Dedifferentiated amniotic fluid mesenchymal stem cell (primary cell): ENCODE measurements at regions not wholly inside any gene's neighbourhood (a gene's known extent, or its start where the extent isn't known, plus 50 kb on each side); places are given as distances from the start of the nearest gene placed in this dataset.
"Not testable (repeated sequence)": the region's sequence is repeated elsewhere in the genome, so short reads cannot be mapped to it uniquely, and the experiment has no call there.

Experiments used
- DNase-seq: peaks from one replicate; pipeline ENCODE4 v3.0.0-alpha.2; 2016; ENCODE audit errors: extremely low spot score

DNA sequence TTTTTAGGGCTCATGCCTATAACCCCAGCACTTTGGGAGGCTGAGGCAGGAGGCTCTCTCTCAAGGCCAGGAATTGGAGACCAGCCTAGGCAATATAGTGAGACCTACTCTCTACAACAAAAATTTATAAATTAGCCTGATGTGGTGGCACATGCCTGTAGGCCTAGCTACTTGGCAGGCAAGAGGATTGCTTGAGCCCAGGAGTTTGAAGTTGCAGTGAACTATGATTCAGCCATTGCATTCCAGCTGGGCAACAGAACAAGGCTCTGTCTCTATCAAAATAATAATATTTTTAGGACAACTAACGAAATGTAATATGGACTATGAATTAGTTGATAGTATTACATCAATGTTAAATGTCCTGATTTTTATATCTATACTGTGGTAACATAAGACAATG lies 68.8 kb upstream of the ARID1A start:
- peak; percentile 49 for DNase-seq

DNA sequence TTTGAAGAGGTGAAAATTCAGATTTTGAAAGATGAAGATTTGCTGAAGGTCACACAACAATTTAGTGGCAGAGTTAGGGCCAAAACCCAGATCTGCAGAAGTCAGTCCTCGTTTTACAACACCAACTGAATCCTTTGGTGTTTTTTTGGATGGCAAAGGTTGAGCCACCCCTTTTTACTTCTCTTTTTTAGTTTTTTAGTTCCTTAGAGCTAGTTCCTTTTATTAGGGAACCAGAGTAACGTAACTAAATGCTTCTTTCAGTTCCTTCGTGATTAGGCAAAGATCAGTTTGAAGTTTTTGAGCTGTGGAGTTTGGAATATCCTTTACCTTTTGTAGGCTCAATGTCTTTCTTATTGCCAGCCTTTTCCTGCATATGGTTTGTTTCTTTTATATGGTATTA lies 67.9 kb upstream of the ARID1A start:
- DNase-seq: no peak

DNA sequence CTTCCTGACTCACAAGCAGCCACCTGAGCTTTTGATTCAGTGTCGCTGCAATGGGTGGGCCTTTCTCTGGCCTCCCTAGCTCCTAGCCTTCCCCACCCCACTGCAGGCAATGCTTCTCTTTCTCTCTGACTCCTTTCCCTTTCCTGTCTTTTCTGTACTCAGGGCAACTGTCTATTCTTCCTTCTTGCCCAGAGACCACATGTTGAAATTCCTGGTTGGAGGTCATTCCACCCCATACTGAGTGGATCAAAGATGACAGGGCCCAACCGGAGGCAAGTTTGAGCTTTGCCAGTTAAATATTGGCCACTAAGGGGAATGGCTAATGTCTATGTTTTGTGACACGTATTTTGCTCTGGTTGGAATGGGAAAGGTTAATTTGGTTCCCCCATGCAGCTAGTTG lies 65.2 kb upstream of the ARID1A start:
- no peak for DNase-seq

DNA sequence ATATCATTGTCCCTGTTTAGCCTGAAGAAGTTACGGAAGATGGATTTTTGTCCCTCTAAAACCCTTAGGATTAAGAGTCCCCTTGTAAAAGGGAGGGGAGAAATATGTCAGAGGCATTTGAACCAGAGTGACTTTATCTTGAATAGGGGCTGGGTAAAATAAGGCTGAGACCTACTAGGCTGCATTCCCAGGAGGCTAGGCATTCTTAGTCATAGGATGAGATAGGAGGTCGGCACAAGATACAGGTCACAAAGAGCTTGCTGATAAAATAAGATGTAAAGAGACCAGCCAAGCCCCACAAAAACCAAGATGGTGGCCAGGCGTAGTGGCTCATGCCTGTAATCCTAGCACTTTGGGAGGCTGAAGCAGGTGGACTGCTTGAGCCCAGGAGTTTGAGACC lies 60.0 kb upstream of the ARID1A start:
- not testable (repeated sequence) for DNase-seq

DNA sequence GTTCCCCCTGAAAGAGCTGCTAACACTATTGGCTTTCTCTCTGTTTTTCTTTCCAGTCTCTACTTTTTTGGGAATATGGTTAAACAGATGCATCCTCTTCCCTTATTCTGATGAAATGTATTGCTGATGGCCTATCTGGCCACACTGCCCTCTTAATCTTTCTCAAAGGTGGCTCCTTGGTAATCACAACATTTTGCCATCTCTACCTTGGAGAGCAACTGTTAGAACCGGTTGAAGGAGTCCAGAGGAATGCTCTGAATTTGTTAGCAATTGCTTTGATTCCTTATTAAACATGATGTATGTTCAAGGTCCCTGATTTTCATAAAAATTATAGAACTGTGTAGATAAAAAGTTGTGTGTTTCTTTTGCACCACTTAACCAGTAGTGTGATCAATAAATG lies 50.1 kb upstream of the ARID1A start:
- DNase-seq: no peak
